IMR-90 (cell line): ENCODE measurements at regions not wholly inside any gene's neighbourhood (a gene's known extent, or its start where the extent isn't known, plus 50 kb on each side); places are given as distances from the start of the nearest gene placed in this dataset.

ENCODE experiments used
- BHLHE40 ChIP-seq: fragments of 150-350 bp; IDR thresholded peaks from 2 replicates; pipeline ENCODE4 v1.6.1; 2016; ENCODE audit warnings: mild to moderate bottlenecking, low read depth, low read length
- CHD1 ChIP-seq: IDR thresholded peaks from 2 replicates; pipeline ENCODE4 v1.6.1; 2012; ENCODE audit warnings: low read depth, low read length, improper control_type of control experiment
- MAFK ChIP-seq: IDR thresholded peaks from 2 replicates; pipeline ENCODE4 v1.6.1; 2012; ENCODE audit warnings: low read depth, low read length, improper control_type of control experiment
- MXI1 ChIP-seq: IDR thresholded peaks from 2 replicates; pipeline ENCODE4 v1.6.1; 2012; ENCODE audit warnings: low read depth, mild to moderate bottlenecking, low read length, moderate library complexity, borderline replicate concordance
- NFE2L2 ChIP-seq: fragments of 150-350 bp; IDR thresholded peaks from 2 replicates; pipeline ENCODE4 v1.6.1; 2016; ENCODE audit warnings: low read depth, mild to moderate bottlenecking, low read length
- POLR2A ChIP-seq: IDR thresholded peaks from 2 replicates; pipeline ENCODE4 v1.6.1; 2012; ENCODE audit warnings: mild to moderate bottlenecking, low read depth, low read length
- RAD21 ChIP-seq: IDR thresholded peaks from 2 replicates; pipeline ENCODE4 v1.6.1; 2012; ENCODE audit warnings: low read length, improper control_type of control experiment
- RFX5 ChIP-seq: IDR thresholded peaks from 2 replicates; pipeline ENCODE4 v1.8.0; 2012; ENCODE audit warnings: low read depth, mild to moderate bottlenecking, low read length, moderate library complexity
- SMC3 ChIP-seq: fragments of 150-350 bp; IDR thresholded peaks from 2 replicates; pipeline ENCODE4 v1.6.1; 2016; ENCODE audit warnings: low read depth, mild to moderate bottlenecking, antibody characterized with exemption, low read length, moderate library complexity
- USF2 ChIP-seq: fragments of 150-350 bp; IDR thresholded peaks from 2 replicates; pipeline ENCODE4 v1.6.1; 2017; ENCODE audit warnings: mild to moderate bottlenecking, antibody characterized with exemption, low read length, low read depth
- TF ChIP-seq, protein P1 (sequence below): conservative IDR thresholded peaks from 2 replicates; pipeline ENCODE4 v1.5.1; 2012; ENCODE audit warnings: mild to moderate bottlenecking, low read depth, low read length, improper control_type of control experiment

- TF ChIP-seq POLR2A = no peak
- TF ChIP-seq, protein P1, sequence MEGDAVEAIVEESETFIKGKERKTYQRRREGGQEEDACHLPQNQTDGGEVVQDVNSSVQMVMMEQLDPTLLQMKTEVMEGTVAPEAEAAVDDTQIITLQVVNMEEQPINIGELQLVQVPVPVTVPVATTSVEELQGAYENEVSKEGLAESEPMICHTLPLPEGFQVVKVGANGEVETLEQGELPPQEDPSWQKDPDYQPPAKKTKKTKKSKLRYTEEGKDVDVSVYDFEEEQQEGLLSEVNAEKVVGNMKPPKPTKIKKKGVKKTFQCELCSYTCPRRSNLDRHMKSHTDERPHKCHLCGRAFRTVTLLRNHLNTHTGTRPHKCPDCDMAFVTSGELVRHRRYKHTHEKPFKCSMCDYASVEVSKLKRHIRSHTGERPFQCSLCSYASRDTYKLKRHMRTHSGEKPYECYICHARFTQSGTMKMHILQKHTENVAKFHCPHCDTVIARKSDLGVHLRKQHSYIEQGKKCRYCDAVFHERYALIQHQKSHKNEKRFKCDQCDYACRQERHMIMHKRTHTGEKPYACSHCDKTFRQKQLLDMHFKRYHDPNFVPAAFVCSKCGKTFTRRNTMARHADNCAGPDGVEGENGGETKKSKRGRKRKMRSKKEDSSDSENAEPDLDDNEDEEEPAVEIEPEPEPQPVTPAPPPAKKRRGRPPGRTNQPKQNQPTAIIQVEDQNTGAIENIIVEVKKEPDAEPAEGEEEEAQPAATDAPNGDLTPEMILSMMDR = no peak
- TF ChIP-seq MXI1 = no peak
- TF ChIP-seq RFX5 = no peak
- no peak for TF ChIP-seq MAFK
- no peak for TF ChIP-seq SMC3
- no peak for TF ChIP-seq RAD21
- no peak for TF ChIP-seq BHLHE40
- no peak for TF ChIP-seq NFE2L2
- TF ChIP-seq USF2 = no peak
- TF ChIP-seq CHD1 = no peak
Measured at GRCh38 chr16:80347900-80348299, 192.9 kb upstream of the DYNLRB2 start.
